GM18519 (cell line): ENCODE measurements at regions not wholly inside any gene's neighbourhood (a gene's known extent, or its start where the extent isn't known, plus 50 kb on each side); places are given as distances from the start of the nearest gene placed in this dataset.
A peak's percentile ranks its signal among the peaks of the same experiment; 100 is the strongest.
"Not testable (repeated sequence)": the region's sequence is repeated elsewhere in the genome, so short reads cannot be mapped to it uniquely, and the experiment has no call there.

ENCODE experiments used
- ATAC-seq: cut with Tn5 transposase; IDR thresholded peaks from one replicate; pipeline ENCODE4 v1.9.1; 2021; ENCODE audit warnings: mild to moderate bottlenecking, moderate library complexity; ENCODE audit not compliant: unreplicated experiment, low FRiP score

DNA sequence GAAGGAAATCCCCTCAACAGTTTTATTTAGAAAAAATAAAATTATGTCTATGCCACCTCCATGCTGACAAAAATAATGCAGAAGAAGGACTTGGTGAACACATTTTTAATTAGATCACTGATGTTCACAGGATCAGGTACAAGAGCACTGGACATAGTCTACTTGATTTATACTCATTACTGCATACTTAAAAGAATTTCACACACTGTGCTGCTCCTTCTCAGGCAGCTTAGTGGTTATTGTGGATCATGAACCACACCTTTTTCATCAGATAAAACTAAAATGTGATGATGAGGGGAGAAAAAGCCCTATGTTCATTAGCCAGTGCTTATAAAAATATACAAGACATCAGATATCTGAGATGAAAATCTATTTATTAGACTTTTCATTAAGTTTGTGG lies 103.3 kb upstream of the DPH5 start:
- ATAC-seq: no peak

DNA sequence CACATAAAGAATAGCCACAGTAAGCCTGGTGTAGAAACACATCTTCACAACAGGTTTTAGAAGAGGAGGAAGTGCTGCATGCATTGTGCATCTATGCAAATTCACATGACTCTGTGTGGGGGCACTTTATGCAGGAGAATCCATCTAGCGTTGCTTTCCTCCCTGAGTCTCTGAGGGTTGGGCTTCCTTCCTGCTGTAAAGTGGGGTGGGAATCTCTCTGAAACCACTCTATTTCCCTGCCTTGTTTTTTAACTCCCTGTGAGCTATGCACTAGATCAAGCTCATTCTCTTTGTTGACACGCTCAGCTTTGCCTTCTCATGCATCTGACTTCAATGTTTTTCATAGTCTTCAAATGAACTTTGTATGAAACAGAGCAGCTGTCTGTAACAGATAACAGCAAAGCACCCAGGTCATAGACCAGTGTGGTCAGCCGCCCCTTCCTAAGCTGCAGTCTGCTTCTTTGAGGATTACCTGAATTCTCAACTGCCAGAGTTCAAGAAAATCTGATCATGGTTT lies 102.7 kb upstream of the DPH5 start:
- ATAC-seq: peak; percentile 90

- no peak for ATAC-seq
These were observed 98.8 kb upstream of the DPH5 start for GRCh38 chr1:101124405-101124804.

GRCh38 chr1:101123904-101124303 lies 98.3 kb upstream of the DPH5 start:
- not testable (repeated sequence) for ATAC-seq

- ATAC-seq: peak; percentile 82
These were observed 97.0 kb upstream of the DPH5 start for GRCh38 chr1:101122452-101123166.

- no peak for ATAC-seq
These were observed 96.4 kb upstream of the DPH5 start for GRCh38 chr1:101121975-101122374.

- ATAC-seq: no peak
These were observed 95.9 kb upstream of the DPH5 start for GRCh38 chr1:101121504-101121903.

GRCh38 chr1:101120868-101121267 lies 95.3 kb upstream of the DPH5 start:
- ATAC-seq: no peak

- no peak for ATAC-seq
These were observed 93.7 kb upstream of the DPH5 start for GRCh38 chr1:101119289-101119688.

DNA sequence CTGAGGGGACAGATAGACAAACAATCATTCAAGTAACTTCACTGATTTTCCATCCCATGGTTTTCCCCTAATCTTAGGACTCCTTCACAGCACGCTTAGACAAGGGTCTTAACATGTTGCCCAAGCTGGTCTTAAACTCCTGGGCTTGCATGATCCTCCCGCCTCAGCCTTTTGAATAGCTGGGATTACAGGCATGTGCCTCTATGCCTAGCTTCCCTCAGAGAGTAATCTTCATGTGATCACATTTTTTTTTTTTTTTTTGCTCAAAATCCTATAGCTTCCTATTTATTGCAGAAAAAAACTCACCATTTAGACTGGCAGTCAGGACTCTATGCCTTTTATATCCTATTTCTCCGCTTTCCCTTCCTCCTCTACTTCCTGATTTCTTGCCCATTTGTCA lies 90.4 kb upstream of the DPH5 start:
- no peak for ATAC-seq

GRCh38 chr1:101115112-101115511 lies 89.5 kb upstream of the DPH5 start:
- ATAC-seq: no peak

GRCh38 chr1:101114128-101114527 lies 88.5 kb upstream of the DPH5 start:
- ATAC-seq: not testable (repeated sequence)

DNA sequence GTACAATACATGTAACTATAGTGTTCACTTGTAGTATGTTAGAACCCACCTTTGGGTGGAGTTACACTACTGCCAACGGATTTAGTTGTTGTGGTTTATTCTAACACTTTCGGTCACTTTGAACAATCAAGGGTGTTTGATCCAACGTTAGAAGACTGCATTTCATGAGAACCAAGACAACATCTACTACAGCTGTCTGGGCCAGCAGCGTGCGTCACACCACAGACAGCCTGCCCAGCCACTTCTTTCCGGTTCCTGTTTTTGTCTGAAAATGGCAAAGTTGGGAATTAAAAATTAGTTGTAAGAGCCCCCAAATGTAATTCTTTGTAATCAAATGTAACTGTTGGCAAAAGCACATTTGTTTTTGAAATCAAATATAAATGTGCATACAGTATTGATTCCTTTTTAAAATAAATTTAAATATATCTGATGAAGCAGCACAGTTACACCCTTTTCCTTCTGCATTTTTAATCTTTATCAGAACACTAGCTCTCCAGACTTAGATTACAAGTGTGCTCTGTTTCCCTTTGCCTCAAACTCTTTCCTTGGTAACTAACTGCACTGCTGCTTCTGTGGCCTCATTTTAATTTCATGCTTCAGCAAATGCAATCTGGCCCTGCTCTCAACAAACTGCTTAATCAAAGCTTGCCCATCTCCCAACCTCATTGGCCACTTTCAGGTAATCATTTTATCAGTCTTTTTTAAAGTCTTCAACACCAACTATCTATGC lies 86.6 kb upstream of the DPH5 start:
- ATAC-seq: peak; percentile 95

- ATAC-seq: no peak
These were observed 85.9 kb upstream of the DPH5 start for GRCh38 chr1:101111461-101111860.

DNA sequence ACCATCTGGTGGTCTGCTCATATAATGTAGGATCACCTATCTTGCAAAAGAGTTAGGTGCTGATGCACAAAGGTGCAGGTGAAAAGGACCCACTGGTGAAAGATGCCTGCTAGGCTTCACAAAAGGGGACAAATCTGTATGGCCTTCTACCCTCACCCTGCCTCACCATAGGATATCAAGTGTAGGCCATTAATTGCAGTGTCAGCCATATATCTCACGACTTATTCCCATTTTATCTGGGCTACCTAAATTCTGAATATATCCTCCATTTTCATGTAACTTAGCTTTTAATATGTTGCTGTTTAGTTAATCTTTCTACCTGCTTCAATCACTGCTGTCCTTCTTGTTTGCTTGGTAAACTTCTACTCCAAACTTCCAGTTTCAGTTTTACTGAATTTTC lies 84.2 kb upstream of the DPH5 start:
- no peak for ATAC-seq

DNA sequence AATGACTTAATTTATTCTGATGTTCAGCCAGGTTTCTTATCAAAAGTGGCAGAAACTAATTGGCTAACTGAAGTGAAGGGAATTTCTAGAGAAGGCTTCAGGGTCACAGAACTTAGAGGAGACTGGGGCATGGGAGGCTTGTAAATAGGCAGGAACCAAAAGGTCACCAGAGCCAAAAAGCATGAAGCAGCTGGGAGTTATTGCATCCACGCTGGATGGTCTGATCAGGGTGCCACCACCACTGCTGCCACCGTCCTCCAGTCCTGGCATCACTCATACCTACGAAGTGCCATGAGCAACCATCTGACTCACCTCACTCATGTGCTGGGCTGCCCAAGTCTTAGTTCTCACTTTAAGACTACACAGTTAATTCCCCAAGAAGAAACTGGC lies 82.5 kb upstream of the DPH5 start:
- ATAC-seq: no peak

- no peak for ATAC-seq
These were observed 82.0 kb upstream of the DPH5 start for GRCh38 chr1:101107496-101108110.

DNA sequence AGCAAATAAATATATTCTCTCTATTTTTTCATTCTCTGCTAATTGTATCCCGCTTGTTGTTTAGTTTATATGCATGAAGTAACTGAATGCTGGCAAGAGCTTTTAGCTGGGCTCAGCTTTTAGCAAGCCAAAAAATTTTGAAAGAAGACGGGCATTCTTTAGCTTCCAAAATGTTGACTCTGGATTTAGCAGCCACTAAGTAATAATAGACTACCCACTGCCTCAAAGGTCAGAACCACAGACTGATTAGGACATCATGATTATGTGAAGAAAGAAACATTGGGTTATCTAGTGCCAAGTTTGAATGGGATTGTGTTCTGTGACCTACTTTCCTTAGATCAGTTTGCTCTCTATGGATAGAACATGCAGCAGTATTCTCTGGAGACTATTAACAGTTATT lies 80.3 kb upstream of the DPH5 start:
- ATAC-seq: no peak

GRCh38 chr1:101102426-101103156 lies 77.0 kb upstream of the DPH5 start:
- ATAC-seq: no peak

GRCh38 chr1:101101360-101101759 lies 75.8 kb upstream of the DPH5 start:
- no peak for ATAC-seq

GRCh38 chr1:101100674-101101073 lies 75.1 kb upstream of the DPH5 start:
- no peak for ATAC-seq
